ENCODE measurements at regions not wholly inside any gene's neighbourhood (a gene's known extent, or its start where the extent isn't known, plus 50 kb on each side); places are given as distances from the start of the nearest gene placed in this dataset.

- ChIA-PET CTCF (no interaction called here), POLR2A (no interaction called here)
- H3K9me3 ChIP-seq (ENCODE audit: control insufficient read depth, insufficient read depth, low read length): peaks cover 9% of the 10 kb centered on the region
- no peak overlapping the region for H3K4me3 ChIP-seq (ENCODE audit: low read depth, low read length)
- DNase-seq (ENCODE audit: low read depth, low spot score): no peak
- no peak overlapping the region for H3K27ac ChIP-seq (ENCODE audit: low read depth, low read length)
- TF ChIP-seq CTCF (IDR thresholded peaks at IDR 0.05; ENCODE audit: low read depth, low read length): no peak
- no peaks in the 10 kb centered on the region for H3K27me3 ChIP-seq (ENCODE audit: control insufficient read depth, insufficient read depth, low read length)
Observed at GRCh38 chr2:117126656-117127055, 687.8 kb upstream of the DDX18 start.

GRCh38 chr2:117127680-117128079 lies 686.8 kb upstream of the DDX18 start:
- no peak for TF ChIP-seq CTCF (IDR thresholded peaks at IDR 0.05; ENCODE audit: low read depth, low read length)
- no peak for DNase-seq (ENCODE audit: low read depth, low spot score)
- ChIA-PET CTCF (no interaction called here), POLR2A (no interaction called here)
- H3K27ac ChIP-seq (ENCODE audit: low read depth, low read length): no peak overlapping the region
- no peaks in the 10 kb centered on the region for H3K27me3 ChIP-seq (ENCODE audit: control insufficient read depth, insufficient read depth, low read length)
- H3K4me3 ChIP-seq (ENCODE audit: low read depth, low read length): no peak overlapping the region
- peaks cover 12% of the 10 kb centered on the region for H3K9me3 ChIP-seq (ENCODE audit: control insufficient read depth, insufficient read depth, low read length)

- Histone ChIP-seq H3K9me3 (ENCODE audit: control insufficient read depth, insufficient read depth, low read length) (peaks cover 13% of the 10 kb centered on the region), H3K27me3 (ENCODE audit: control insufficient read depth, insufficient read depth, low read length) (no peaks in the 10 kb centered on the region), H3K27ac (ENCODE audit: low read depth, low read length) (no peak overlapping the region), H3K4me3 (ENCODE audit: low read depth, low read length) (no peak overlapping the region)
- POLR2A ChIA-PET: no interaction called here
- TF ChIP-seq CTCF (IDR thresholded peaks at IDR 0.05; ENCODE audit: low read depth, low read length): no peak
- DNase-seq (ENCODE audit: low read depth, low spot score): no peak
- CTCF ChIA-PET: no interaction called here
Observed at GRCh38 chr2:117128461-117128860, 686.0 kb upstream of the DDX18 start.

- H3K27ac ChIP-seq (ENCODE audit: low read depth, low read length): no peak overlapping the region
- DNase-seq (ENCODE audit: low read depth, low spot score): no peak
- POLR2A ChIA-PET: no interaction called here
- CTCF ChIA-PET: no interaction called here
- TF ChIP-seq CTCF (IDR thresholded peaks at IDR 0.05; ENCODE audit: low read depth, low read length): no peak
- H3K27me3 ChIP-seq (ENCODE audit: control insufficient read depth, insufficient read depth, low read length): no peaks in the 10 kb centered on the region
- H3K9me3 ChIP-seq (ENCODE audit: control insufficient read depth, insufficient read depth, low read length): peaks cover 12% of the 10 kb centered on the region
- H3K4me3 ChIP-seq (ENCODE audit: low read depth, low read length): no peak overlapping the region
Observed at GRCh38 chr2:117137371-117137770, 677.1 kb upstream of the DDX18 start.

GRCh38 chr2:117169036-117169765 lies 645.3 kb upstream of the DDX18 start:
- no peak overlapping the region for H3K4me3 ChIP-seq (ENCODE audit: low read depth, low read length)
- H3K27me3 ChIP-seq (ENCODE audit: control insufficient read depth, insufficient read depth, low read length): no peaks in the 10 kb centered on the region
- no peak overlapping the region for H3K27ac ChIP-seq (ENCODE audit: low read depth, low read length)
- POLR2A ChIA-PET: no interaction called here
- H3K9me3 ChIP-seq (ENCODE audit: control insufficient read depth, insufficient read depth, low read length): peaks cover 11% of the 10 kb centered on the region
- no peak for TF ChIP-seq CTCF (IDR thresholded peaks at IDR 0.05; ENCODE audit: low read depth, low read length)
- CTCF ChIA-PET: no interaction called here
- no peak for DNase-seq (ENCODE audit: low read depth, low spot score)

Measured in AG04450 (cell line).